ENCODE measurements at regions not wholly inside any gene's neighbourhood (a gene's known extent, or its start where the extent isn't known, plus 50 kb on each side); places are given as distances from the start of the nearest gene placed in this dataset.
"Not testable (repeated sequence)": the region's sequence is repeated elsewhere in the genome, so short reads cannot be mapped to it uniquely, and the experiment has no call there.

DNA sequence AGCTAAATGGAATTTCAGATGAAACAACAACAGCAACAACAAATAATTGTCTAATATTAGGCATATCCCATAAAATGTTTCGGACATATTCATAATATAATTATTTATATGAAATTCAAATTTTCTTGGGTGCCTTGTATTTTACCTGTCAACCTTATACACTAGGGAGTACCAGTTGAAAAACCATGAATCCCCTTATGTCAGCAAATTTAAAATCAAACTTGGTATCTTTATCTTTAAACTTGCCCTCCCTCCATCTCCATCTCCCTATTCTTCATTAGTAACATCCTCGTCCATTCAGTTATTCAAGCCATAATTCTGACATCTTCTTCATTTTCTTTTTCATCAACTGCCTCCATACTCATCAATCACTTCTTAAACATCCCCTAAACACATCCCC is 974.5 kb upstream of the HS3ST1 start:
- DNase-seq (ENCODE audit: low read depth in 2 of 2, low spot score in 1 of 2), result no peak

GRCh38 chr4:12399781-12400180 is 971.1 kb upstream of the HS3ST1 start:
- DNase-seq (ENCODE audit: low read depth in 2 of 2, low spot score in 1 of 2), result no peak

GRCh38 chr4:12393631-12394262 is 965.1 kb upstream of the HS3ST1 start:
- no peak for DNase-seq (ENCODE audit: low read depth in 2 of 2, low spot score in 1 of 2)

DNA sequence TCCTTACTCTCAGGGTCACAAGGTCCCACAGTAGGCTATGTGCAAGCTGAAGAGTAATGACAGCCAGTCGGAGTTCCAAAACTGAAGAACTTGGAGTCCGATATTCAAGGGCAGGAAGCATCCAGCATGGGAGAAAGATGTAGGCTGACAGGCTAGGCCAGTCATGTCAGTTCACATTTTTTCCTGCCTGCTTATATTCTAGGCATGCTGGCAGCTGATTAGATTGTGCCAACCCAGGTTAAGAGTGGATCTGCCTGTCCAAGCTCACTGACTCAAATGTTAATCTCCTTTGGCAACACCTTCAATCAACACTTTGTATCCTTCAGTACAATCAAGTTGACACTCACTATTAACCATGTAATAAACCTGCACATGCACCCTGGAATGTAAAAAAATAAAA is 960.9 kb upstream of the HS3ST1 start:
- no peak for DNase-seq (ENCODE audit: low read depth in 2 of 2, low spot score in 1 of 2)

- DNase-seq (ENCODE audit: low read depth in 2 of 2, low spot score in 1 of 2), result no peak
These were observed 953.9 kb upstream of the HS3ST1 start for GRCh38 chr4:12382567-12382966.

DNA sequence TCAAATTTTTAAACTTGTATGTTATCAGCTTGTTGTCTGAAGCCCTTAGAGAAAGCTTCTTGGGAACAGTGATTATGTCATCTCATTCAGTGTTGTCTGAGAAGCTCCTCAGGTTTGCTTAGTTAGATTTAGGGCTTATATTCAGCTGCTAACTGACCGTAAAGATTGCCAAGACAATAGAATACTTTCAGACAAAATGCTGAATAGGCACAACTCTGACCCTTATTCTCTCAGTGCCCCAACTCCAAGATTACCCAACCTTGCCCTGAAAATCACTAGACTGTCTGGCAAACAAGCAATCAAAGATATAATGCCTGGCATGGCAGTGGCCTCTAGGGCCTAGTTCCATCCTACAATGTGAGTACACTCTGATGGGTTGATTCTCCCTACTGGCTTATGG is 950.5 kb upstream of the HS3ST1 start:
- DNase-seq (ENCODE audit: low read depth in 2 of 2, low spot score in 1 of 2), result no peak

- DNase-seq (ENCODE audit: low read depth in 2 of 2, low spot score in 1 of 2), result no peak
These were observed 947.1 kb upstream of the HS3ST1 start for GRCh38 chr4:12375805-12376204.

DNA sequence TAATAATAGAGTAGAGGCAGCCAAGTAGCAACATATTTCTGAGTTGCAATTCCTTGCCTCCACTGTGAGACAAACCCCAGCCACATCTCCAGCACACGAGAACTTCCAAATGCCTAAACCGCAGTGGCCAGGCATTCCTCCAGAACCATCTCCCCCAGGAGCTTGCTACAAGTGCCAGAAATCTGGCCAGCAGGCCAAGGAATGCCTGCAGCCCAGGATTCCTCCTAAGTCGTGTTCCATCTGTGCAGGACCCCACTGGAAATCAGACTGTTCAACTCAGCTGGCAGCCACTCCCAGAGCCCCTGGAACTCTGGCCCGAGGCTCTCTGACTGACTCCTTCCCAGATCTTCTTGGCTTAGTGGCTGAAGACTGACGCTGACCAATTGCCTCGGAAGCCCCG is 937.2 kb upstream of the HS3ST1 start:
- not testable (repeated sequence) for DNase-seq (ENCODE audit: low read depth in 2 of 2, low spot score in 1 of 2)

- no peak for DNase-seq (ENCODE audit: low read depth in 2 of 2, low spot score in 1 of 2)
These were observed 931.7 kb upstream of the HS3ST1 start for GRCh38 chr4:12360391-12360790.

- no peak for DNase-seq (ENCODE audit: low read depth in 2 of 2, low spot score in 1 of 2)
These were observed 930.7 kb upstream of the HS3ST1 start for GRCh38 chr4:12359420-12359819.

GRCh38 chr4:12333083-12333482 is 904.4 kb upstream of the HS3ST1 start:
- not testable (repeated sequence) for DNase-seq (ENCODE audit: low read depth in 2 of 2, low spot score in 1 of 2)

DNA sequence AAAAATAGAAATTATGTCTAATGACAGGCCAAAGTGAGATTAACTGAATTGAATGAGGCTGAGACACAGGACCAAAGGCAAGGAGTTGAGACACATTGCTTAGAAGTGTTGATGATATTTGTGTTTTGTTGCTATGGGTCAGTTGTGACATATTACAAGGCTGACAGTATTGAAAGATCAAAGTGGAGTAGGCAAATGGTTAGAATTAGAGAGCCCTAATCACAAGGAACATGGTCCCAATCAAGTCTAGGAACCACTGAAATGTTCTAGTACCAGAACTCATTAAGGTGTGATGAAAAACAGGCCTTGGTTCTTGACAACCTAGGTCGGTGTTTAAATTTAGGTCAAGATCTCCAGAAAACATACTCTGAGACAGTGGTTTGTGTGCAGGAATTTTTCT is 896.3 kb upstream of the HS3ST1 start:
- no peak for DNase-seq (ENCODE audit: low read depth in 2 of 2, low spot score in 1 of 2)

- DNase-seq (ENCODE audit: low read depth in 2 of 2, low spot score in 1 of 2), result no peak
These were observed 891.1 kb upstream of the HS3ST1 start for GRCh38 chr4:12319765-12320164.

- DNase-seq (ENCODE audit: low read depth in 2 of 2, low spot score in 1 of 2), result no peak
These were observed 876.2 kb upstream of the HS3ST1 start for GRCh38 chr4:12304905-12305304.

DNA sequence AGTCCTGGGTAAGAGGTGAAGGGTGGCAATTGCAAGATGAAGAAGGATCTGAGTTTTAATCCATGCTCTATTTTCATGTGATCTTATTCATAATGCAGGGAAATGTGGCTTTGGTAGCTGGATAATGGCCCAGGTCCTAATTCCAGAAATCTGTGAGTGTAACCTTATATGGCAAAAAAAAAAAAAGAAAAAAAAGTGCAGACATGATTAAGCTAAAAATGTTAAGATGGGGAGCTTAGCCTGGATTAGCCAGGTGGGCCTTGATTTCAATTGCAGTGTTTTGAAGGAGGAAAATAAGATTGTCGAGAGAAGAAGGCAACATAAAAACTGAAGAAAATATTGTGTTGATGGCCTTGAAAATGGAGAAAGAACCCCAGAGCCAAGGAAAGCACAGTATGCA is 867.7 kb upstream of the HS3ST1 start:
- DNase-seq (ENCODE audit: low read depth in 2 of 2, low spot score in 1 of 2), result no peak

DNA sequence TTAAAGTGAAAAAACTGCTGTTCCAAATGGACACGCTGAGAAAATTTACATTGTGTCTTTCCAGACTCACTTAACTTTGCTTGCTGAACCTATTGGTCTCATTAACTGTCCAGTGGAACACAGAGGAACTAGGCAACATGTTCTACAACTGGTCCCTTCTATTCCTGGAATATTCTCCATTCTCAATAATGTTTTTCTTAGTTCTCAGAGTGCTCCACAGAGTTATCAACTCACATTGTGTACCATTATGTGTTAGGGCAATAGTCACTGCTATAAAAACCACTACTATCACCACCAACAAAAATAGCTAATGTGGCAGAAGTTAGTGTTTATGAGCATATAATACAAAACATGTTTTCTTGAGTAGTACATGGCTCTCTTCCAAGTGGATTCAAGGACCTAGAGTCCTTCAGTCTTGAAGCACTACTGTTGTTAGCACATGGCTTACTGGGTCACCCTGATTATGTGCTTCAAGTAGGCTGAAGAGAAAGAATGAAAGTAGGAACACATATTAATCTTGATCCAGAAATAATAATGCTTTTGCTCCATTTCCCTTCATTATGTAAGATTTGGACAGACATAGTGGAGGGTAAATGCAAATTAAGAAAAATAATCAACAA is 865.3 kb upstream of the HS3ST1 start:
- DNase-seq (ENCODE audit: low read depth in 2 of 2, low spot score in 1 of 2), result no peak

DNA sequence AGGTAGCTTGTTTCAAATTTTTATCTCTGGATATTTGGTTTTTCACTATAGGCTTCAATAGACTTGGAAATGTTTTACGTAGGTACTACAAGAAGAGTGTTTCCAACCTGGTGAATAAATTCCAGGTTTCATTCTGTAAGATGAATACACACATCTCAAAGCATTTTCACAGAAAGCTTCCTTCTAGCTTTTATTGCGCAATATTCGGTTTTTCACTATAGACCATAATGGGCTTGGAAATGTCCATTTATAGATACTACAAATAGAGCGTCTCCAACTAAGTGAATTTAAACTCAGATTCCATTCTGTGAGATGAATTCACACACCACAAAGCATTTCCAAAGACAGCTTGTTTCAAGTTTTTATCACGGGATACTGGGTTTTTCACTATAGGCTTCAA is 857.7 kb upstream of the HS3ST1 start:
- DNase-seq (ENCODE audit: low read depth in 2 of 2, low spot score in 1 of 2), result no peak

GRCh38 chr4:12270546-12270945 is 841.9 kb upstream of the HS3ST1 start:
- no peak for DNase-seq (ENCODE audit: low read depth in 2 of 2, low spot score in 1 of 2)

GRCh38 chr4:12265554-12265953 is 836.9 kb upstream of the HS3ST1 start:
- DNase-seq (ENCODE audit: low read depth in 2 of 2, low spot score in 1 of 2), result no peak

GRCh38 chr4:12260453-12260852 is 831.8 kb upstream of the HS3ST1 start:
- no peak for DNase-seq (ENCODE audit: low read depth in 2 of 2, low spot score in 1 of 2)

DNA sequence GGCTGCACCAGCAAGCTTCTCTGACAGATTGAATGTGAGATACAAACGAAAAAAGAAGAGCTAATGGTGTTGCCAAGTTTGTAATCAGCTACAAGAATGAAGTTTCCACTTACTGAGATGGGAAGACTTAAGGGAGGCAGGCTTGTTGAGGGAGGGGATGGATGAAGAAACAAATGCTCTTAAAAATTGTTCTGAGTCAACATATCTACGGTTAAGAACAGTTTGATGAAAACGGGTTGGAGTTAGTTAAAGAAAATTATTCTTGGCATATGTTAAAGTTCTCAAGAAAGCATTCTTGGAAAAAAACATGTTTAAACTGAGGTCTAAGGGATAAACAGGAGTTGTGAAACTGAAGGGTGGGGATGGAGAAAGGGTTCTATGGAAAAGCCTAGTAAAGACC is 816.3 kb upstream of the HS3ST1 start:
- no peak for DNase-seq (ENCODE audit: low read depth in 2 of 2, low spot score in 1 of 2)

DNA sequence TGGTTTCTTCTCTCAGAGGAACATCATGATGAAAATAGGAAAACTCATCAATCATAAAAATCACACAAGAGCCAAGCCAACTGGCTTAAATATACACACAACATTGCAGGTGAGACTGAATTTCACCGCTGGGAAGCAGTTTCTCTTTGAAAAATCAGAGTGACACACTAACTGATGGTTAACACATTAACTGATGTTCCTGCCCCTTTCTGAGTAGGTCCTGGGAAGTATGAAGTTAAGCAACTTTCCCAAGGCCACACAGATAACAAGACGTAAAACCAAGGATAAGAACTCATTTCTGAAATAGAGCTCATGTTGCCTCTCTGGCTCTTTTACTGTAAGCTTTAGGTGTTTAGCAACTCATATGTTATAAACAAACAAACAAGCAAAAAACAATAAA is 813.7 kb upstream of the HS3ST1 start:
- no peak for DNase-seq (ENCODE audit: low read depth in 2 of 2, low spot score in 1 of 2)

DNA sequence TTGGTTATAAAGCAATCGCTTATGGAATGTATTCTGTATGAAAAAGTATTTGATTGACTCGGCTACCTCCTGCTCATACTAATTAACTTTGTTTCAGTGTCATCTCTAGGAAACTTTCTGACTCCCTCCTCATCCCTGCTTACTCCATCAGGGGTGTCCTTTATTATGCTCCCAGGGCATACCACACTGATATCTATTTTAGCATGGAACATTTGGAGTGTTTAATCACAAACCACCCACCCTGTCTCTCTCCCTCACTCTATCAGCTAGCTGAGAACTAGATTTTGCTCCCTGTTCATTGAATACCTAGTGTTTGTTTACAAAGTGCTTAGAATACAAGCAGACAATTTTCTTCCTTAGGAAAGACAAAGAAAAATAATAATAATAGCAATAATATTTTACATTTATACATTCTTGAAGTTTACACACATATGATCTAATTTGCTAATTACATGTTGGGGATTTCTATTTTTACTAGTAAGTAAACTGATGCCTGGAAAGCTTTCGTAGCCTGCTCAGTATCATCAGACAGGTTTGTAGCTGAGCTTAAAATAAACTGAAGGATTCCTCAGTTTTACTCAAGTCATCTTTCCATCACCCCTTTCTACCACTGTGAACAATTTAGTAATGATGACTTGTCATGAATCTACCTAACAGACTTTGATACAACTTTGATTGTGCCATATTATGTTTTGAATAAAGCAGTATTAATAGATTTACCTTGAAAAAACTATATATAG is 811.4 kb upstream of the HS3ST1 start:
- DNase-seq (ENCODE audit: low read depth in 2 of 2, low spot score in 1 of 2), result no peak

Measured in stimulated activated CD8-positive, alpha-beta memory T cell treated with anti-CD3 and anti-CD28 coated beads, Interleukin-4, amount 100 ng/mL, for 4 hours (primary cell).